ENCODE measurements at regions not wholly inside any gene's neighbourhood (a gene's known extent, or its start where the extent isn't known, plus 50 kb on each side); places are given as distances from the start of the nearest gene placed in this dataset.

GRCh38 chr5:158421319-158421718 is 562.4 kb upstream of the CLINT1 start:
- H3K4me3 ChIP-seq = no peak overlapping the region
- no peak for TF ChIP-seq CTCF (IDR thresholded peaks at IDR 0.05)
- H3K4me1 ChIP-seq = no peaks in the 10 kb centered on the region
- intact Hi-C loops (cut with DNase I; ENCODE audit: low total_unique reads) = no loop called here
- no peaks in the 10 kb centered on the region for H3K36me3 ChIP-seq
- no peaks in the 10 kb centered on the region for H3K9me3 ChIP-seq
- DNase-seq = no peak
- no peak overlapping the region for H3K27ac ChIP-seq
- H3K27me3 ChIP-seq = no peaks in the 10 kb centered on the region

GRCh38 chr5:158419186-158419585 is 560.2 kb upstream of the CLINT1 start:
- intact Hi-C loops (cut with DNase I; ENCODE audit: low total_unique reads) = no loop called here
- no peak overlapping the region for H3K27ac ChIP-seq

GRCh38 chr5:158414780-158415179 is 555.8 kb upstream of the CLINT1 start:
- no peak for DNase-seq
- Histone ChIP-seq H3K4me3 (no peak overlapping the region), H3K9me3 (no peaks in the 10 kb centered on the region), H3K27ac (peak overlapping the region in 1 of 2 donors; percentile 36), H3K36me3 (no peaks in the 10 kb centered on the region), H3K27me3 (no peaks in the 10 kb centered on the region), H3K4me1 (peaks cover 0 to 22% (median 18%) of the 10 kb centered on the region in 4 donors)
- intact Hi-C loops (cut with DNase I; ENCODE audit: low total_unique reads) = no loop called here
- TF ChIP-seq CTCF (IDR thresholded peaks at IDR 0.05) = no peak

More at GRCh38 chr5:158419186-158419585, 560.2 kb upstream of the CLINT1 start:
- Histone ChIP-seq H3K27me3 (no peaks in the 10 kb centered on the region), H3K4me1 (peaks cover 0 to 18% (median 14%) of the 10 kb centered on the region in 4 donors), H3K4me3 (no peak overlapping the region), H3K36me3 (no peaks in the 10 kb centered on the region), H3K9me3 (no peaks in the 10 kb centered on the region)
- DNase-seq = no peak
- no peak for TF ChIP-seq CTCF (IDR thresholded peaks at IDR 0.05)

- peak in 1 of 2 donors; percentile 64 for DNase-seq
- intact Hi-C loops (cut with DNase I; ENCODE audit: low total_unique reads) = no loop called here
- TF ChIP-seq CTCF (IDR thresholded peaks at IDR 0.05) = no peak
These were observed 555.4 kb upstream of the CLINT1 start for GRCh38 chr5:158414333-158414762.

GRCh38 chr5:158413122-158413680 is 554.3 kb upstream of the CLINT1 start:
- TF ChIP-seq CTCF (IDR thresholded peaks at IDR 0.05) = no peak
- no peaks in the 10 kb centered on the region for H3K36me3 ChIP-seq
- DNase-seq = no peak
- H3K4me3 ChIP-seq = no peak overlapping the region
- no peaks in the 10 kb centered on the region for H3K27me3 ChIP-seq
- peaks cover 0 to 29% (median 19%) of the 10 kb centered on the region in 4 donors for H3K4me1 ChIP-seq
- no peak overlapping the region for H3K27ac ChIP-seq
- H3K9me3 ChIP-seq = no peaks in the 10 kb centered on the region
- intact Hi-C loops (cut with DNase I; ENCODE audit: low total_unique reads) = no loop called here

More at GRCh38 chr5:158414333-158414762, 555.4 kb upstream of the CLINT1 start:
- H3K4me1 ChIP-seq = peaks cover 0 to 23% (median 19%) of the 10 kb centered on the region in 4 donors
- H3K9me3 ChIP-seq = no peaks in the 10 kb centered on the region
- H3K4me3 ChIP-seq = no peak overlapping the region
- peak overlapping the region in 1 of 2 donors; percentile 36 for H3K27ac ChIP-seq
- no peaks in the 10 kb centered on the region for H3K36me3 ChIP-seq
- no peaks in the 10 kb centered on the region for H3K27me3 ChIP-seq

Data from tibial artery (tissue), 4 donors.